IPS-15b (cell line): ENCODE measurements at regions not wholly inside any gene's neighbourhood (a gene's known extent, or its start where the extent isn't known, plus 50 kb on each side); places are given as distances from the start of the nearest gene placed in this dataset.
"Not testable (repeated sequence)": the region's sequence is repeated elsewhere in the genome, so short reads cannot be mapped to it uniquely, and the experiment has no call there.

Source experiments
- H3K27me3 ChIP-seq: one replicate; pipeline ENCODE4 v1.6.1; 2013; ENCODE audit warnings: low read length; ENCODE audit not compliant: control insufficient read depth, insufficient read depth
- H3K36me3 ChIP-seq: one replicate; pipeline ENCODE4 v1.6.1; 2013; ENCODE audit warnings: low read length; ENCODE audit not compliant: control insufficient read depth, insufficient read depth
- H3K4me1 ChIP-seq: one replicate; pipeline ENCODE4 v1.6.1; 2013; ENCODE audit warnings: mild to moderate bottlenecking, low read length; ENCODE audit not compliant: control insufficient read depth, insufficient read depth
- H3K4me3 ChIP-seq: one replicate; pipeline ENCODE4 v1.5.1; 2013; ENCODE audit warnings: low read depth, low read length
- H3K9ac ChIP-seq: one replicate; pipeline ENCODE4 v1.6.1; 2013; ENCODE audit warnings: low read depth, mild to moderate bottlenecking, low read length
- H3K9me3 ChIP-seq: one replicate; pipeline ENCODE4 v1.6.1; 2013; ENCODE audit warnings: mild to moderate bottlenecking, low read length; ENCODE audit not compliant: control insufficient read depth, insufficient read depth

- H3K4me3 ChIP-seq = no peak overlapping the region
- H3K9me3 ChIP-seq = no peaks in the 10 kb centered on the region
- H3K36me3 ChIP-seq = no peaks in the 10 kb centered on the region
- no peak overlapping the region for H3K9ac ChIP-seq
- no peaks in the 10 kb centered on the region for H3K4me1 ChIP-seq
- no peaks in the 10 kb centered on the region for H3K27me3 ChIP-seq
Observed at GRCh38 chr14:84929834-84930233, 600.1 kb upstream of the FLRT2 start.

DNA sequence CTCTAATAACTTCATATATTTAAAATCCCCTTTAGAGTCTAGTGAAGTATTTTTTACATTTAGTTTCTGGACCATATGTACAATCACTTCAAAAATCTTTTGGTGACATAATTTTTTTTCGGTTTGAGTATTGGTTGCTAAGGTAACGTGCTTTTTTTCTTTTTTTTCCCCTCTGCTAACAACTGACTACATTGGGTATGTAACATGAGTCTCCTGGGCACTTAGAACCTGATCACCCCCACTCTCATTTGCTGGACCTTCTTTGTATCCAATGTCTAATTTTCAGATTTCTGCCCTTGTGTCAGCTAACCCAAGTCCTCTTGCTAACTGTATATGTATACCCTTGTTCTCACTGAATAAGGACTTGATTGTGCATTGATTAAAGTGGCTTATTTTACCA lies 592.9 kb upstream of the FLRT2 start:
- H3K36me3 ChIP-seq = no peaks in the 10 kb centered on the region
- no peaks in the 10 kb centered on the region for H3K9me3 ChIP-seq
- no peaks in the 10 kb centered on the region for H3K27me3 ChIP-seq
- H3K9ac ChIP-seq = no peak overlapping the region
- H3K4me3 ChIP-seq = no peak overlapping the region
- no peaks in the 10 kb centered on the region for H3K4me1 ChIP-seq

DNA sequence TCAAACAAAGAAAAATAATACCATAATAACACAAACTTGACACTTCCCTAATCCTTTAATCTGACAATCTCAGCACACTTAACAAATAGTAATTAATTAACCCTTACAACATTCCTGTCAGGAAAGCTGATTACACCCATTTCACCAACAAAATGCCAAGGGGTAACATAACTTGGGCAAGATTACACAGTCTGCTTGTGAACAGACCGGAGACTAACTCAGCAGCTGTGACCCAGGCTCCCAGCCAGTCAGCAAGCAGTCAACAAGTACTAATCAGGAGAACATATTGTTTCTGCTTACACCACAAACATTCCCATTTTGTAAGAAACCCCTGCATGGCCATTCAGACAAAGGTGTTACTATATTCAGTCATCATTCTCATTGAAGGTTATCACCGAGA lies 592.5 kb upstream of the FLRT2 start:
- Histone ChIP-seq H3K9me3 (no peaks in the 10 kb centered on the region), H3K4me1 (no peaks in the 10 kb centered on the region), H3K36me3 (no peaks in the 10 kb centered on the region), H3K27me3 (no peaks in the 10 kb centered on the region), H3K9ac (no peak overlapping the region), H3K4me3 (no peak overlapping the region)

- H3K9ac ChIP-seq, H3K4me1 ChIP-seq, H3K9me3 ChIP-seq, H3K36me3 ChIP-seq, H3K27me3 ChIP-seq, H3K4me3 ChIP-seq: not testable (repeated sequence)
Observed at GRCh38 chr14:84944901-84945300, 585.0 kb upstream of the FLRT2 start.

DNA sequence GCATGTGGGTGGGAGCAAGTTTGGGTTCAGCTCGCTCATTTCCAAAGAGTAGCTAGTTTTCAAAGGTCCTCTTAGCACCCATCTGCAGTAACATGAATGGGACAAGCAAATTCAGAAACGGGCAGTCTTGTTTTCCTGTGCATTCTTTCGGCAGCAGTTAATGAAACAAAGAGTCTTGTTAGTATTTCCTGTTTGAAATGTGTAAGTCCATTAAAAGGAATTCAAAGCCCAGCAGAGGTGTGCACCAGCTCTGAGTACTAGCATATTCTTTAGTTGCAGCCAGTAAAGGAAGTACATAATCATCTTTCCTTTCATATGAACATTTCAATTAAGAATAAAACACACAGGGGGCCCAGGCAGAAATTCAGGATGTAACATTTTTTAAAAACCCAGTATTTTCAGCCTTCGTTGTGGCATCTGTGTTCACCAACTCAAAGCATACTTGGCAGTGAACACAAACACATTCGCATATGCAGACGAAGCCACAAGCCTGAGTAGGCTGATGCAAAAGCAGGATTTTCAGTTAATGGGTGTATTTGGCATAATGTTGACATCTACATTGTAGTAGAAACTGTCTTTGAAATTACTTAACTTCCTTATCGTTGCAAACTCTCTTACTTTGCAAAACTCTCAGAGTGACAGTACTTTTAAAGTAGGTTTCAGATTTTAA lies 570.0 kb upstream of the FLRT2 start:
- Histone ChIP-seq H3K9me3 (no peaks in the 10 kb centered on the region), H3K27me3 (no peaks in the 10 kb centered on the region), H3K36me3 (no peaks in the 10 kb centered on the region), H3K9ac (no peak overlapping the region), H3K4me1 (peaks cover 10% of the 10 kb centered on the region), H3K4me3 (no peak overlapping the region)

DNA sequence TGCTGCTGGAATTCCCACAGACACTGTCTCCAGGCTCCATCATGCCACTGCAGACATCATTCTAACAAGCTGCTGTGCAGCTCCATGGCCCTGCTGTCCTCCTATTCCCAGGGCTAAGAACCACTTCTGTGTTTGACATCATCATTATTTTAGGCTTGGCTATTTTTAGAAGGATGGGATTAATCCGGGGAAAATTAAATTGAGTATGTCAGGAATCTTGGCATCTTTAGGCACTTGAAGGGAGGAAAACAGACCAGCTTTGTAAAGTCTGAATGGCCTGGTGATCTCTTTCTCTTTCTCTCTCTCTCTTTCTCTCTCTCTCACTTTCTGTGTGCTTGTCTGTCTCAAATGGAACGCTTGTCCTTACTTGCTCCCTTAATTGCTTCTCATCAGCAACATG lies 568.3 kb upstream of the FLRT2 start:
- no peaks in the 10 kb centered on the region for H3K9me3 ChIP-seq
- H3K9ac ChIP-seq = no peak overlapping the region
- H3K27me3 ChIP-seq = no peaks in the 10 kb centered on the region
- peaks cover 10% of the 10 kb centered on the region for H3K4me1 ChIP-seq
- H3K36me3 ChIP-seq = no peaks in the 10 kb centered on the region
- H3K4me3 ChIP-seq = no peak overlapping the region

DNA sequence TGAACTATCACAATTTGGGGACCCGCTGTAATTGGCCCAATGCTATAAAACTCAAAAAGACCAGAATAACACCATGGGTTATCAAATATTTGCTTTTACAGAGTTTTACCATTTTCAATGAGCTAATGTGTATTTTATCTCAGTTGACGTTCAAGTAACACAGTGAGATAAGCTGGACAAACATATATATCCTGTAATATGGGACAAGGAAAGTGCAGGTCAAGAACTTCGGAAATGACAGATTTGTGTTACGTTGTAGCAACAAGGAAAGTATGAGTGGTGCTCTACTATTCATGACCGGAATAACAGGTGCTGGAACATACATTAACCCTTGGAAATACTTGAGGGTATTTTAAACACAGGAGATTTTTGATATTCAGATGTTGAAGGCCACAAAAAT lies 566.4 kb upstream of the FLRT2 start:
- Histone ChIP-seq H3K4me3 (no peak overlapping the region), H3K9ac (no peak overlapping the region), H3K9me3 (no peaks in the 10 kb centered on the region), H3K27me3 (no peaks in the 10 kb centered on the region), H3K36me3 (no peaks in the 10 kb centered on the region), H3K4me1 (peaks cover 10% of the 10 kb centered on the region)

DNA sequence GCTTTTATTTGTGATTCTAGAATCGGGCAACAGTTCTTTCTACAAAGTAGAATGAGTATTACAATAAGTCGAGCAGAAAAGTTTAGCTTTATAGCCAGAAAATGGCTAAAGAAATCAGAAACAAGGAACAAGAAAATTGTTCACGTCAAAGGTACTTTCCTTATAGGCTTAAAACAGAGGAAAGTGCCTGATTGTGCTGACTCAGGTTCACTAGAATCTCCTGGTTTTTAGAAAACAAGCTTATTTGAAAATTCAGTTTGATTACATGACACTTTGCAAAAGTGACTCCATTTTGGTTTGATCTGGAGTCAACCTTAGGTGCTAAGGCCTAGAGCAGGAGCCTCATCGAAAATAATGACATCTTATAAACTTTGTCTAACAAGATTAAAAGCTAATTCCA lies 564.7 kb upstream of the FLRT2 start:
- Histone ChIP-seq H3K4me1 (peaks cover 3% of the 10 kb centered on the region), H3K9me3 (no peaks in the 10 kb centered on the region), H3K36me3 (no peaks in the 10 kb centered on the region), H3K27me3 (no peaks in the 10 kb centered on the region), H3K4me3 (no peak overlapping the region), H3K9ac (no peak overlapping the region)

DNA sequence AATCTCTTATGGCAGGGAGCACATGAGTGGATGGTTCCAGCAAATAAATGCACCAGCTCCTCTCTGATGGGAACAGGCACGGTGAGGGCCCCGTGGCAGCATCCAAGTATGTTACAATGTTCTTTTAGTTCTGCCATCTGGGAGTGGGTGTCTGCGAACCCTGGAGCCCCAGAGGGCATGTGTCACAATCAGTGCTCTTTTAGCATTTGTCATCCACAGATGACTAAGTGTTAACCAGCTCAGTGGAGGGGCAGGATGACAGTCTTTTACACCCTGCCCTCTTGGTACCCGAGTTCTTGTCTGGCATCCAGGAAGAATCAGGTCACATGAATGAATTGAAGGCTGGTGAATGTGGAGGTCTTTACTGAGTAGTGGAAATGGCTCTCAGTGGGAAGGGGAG lies 560.4 kb upstream of the FLRT2 start:
- Histone ChIP-seq H3K36me3 (no peaks in the 10 kb centered on the region), H3K9ac (no peak overlapping the region), H3K27me3 (no peaks in the 10 kb centered on the region), H3K9me3 (no peaks in the 10 kb centered on the region), H3K4me3 (no peak overlapping the region), H3K4me1 (no peaks in the 10 kb centered on the region)

GRCh38 chr14:84975241-84975902 lies 554.6 kb upstream of the FLRT2 start:
- no peaks in the 10 kb centered on the region for H3K4me1 ChIP-seq
- H3K27me3 ChIP-seq = no peaks in the 10 kb centered on the region
- no peaks in the 10 kb centered on the region for H3K9me3 ChIP-seq
- no peak overlapping the region for H3K9ac ChIP-seq
- no peaks in the 10 kb centered on the region for H3K36me3 ChIP-seq
- no peak overlapping the region for H3K4me3 ChIP-seq

- H3K4me1 ChIP-seq = no peaks in the 10 kb centered on the region
- no peaks in the 10 kb centered on the region for H3K27me3 ChIP-seq
- H3K36me3 ChIP-seq = no peaks in the 10 kb centered on the region
- no peak overlapping the region for H3K9ac ChIP-seq
- H3K9me3 ChIP-seq = no peaks in the 10 kb centered on the region
- no peak overlapping the region for H3K4me3 ChIP-seq
Observed at GRCh38 chr14:84976805-84977204, 553.1 kb upstream of the FLRT2 start.

GRCh38 chr14:84987042-84987441 lies 542.9 kb upstream of the FLRT2 start:
- Histone ChIP-seq H3K9me3 (no peaks in the 10 kb centered on the region), H3K4me1 (no peaks in the 10 kb centered on the region), H3K9ac (no peak overlapping the region), H3K4me3 (no peak overlapping the region), H3K27me3 (no peaks in the 10 kb centered on the region), H3K36me3 (no peaks in the 10 kb centered on the region)
